NCI-H446 (cell line): ENCODE measurements at regions not wholly inside any gene's neighbourhood (a gene's known extent, or its start where the extent isn't known, plus 50 kb on each side); places are given as distances from the start of the nearest gene placed in this dataset.

ENCODE experiments used
- DNase-seq, 2 experiments: peaks; one replicate each; lab custom pipeline; 2025; lab: John Stamatoyannopoulos, UW

DNA sequence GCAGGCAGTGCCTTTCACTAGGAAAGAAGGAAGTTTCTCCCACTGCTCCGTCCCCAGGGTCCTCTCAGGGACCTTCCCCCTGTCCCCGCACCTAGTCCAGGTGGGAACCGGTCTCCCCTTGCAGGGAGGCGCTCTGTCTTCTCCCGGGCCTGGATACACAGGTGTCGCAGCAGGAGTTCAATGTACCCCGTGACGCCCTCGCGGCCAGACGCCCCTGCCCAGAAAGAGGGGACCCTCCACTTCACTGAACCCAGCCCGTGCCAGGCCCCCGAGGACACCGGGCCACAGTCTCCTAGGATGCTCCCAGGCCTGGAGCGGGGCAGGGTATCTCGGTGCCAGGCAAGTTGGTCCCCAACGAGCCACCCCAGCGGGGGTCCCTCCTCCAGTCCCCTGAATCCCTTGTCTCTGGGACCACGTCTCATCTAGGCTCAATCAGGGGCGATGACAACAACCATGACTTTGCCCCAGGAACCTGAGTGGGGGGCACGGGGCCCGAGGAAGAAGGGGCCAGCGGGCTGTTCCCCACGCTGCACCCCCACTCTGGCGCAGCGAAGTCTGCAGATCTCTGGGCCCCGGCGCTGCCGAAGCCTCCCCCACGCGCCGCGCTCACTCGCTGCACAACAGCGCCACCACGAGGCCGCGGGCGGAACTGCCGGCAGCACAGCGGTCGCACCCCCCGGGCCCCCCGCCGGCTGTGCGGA is 103.0 kb downstream of the EDN3 start:
- DNase-seq: peak in 1 of 2 experiments; percentile 61

DNA sequence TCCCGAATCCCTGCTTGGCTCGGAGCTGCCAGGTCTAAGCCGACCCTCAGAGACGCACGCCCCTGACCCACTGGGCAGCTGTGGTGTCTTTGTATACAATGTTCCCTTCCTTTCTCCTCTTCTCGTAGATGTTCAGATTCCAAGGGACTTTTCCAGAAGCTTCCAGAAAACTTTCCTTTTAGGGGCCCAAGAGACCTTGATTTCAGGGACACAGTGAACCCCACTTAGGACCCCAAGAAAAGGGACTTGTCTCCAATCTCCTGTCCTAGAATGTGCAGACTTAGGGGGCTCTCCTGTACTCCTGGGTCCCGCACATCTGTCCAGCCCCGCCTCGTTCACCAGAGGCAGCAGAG is 103.5 kb downstream of the EDN3 start:
- DNase-seq: no peak

DNA sequence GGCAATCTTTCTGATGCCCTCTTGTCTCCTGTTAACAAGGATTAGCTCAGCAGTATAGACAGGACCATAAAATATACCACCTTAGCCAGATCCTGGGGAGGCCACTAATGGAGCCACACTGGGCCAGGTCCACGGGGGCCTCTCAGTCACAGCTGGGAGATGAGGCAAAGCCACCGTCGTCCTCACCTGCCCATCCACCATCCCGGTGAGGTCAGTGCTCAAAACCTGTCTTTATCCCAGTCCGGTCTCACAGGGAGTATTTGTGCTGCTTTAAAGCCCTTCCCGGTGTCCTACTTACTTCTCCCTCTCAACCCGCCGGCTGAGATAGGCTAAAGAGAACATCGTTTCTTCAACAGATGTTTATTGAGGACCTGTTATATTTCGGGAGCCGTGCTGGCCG is 104.3 kb downstream of the EDN3 start:
- DNase-seq: no peak

DNA sequence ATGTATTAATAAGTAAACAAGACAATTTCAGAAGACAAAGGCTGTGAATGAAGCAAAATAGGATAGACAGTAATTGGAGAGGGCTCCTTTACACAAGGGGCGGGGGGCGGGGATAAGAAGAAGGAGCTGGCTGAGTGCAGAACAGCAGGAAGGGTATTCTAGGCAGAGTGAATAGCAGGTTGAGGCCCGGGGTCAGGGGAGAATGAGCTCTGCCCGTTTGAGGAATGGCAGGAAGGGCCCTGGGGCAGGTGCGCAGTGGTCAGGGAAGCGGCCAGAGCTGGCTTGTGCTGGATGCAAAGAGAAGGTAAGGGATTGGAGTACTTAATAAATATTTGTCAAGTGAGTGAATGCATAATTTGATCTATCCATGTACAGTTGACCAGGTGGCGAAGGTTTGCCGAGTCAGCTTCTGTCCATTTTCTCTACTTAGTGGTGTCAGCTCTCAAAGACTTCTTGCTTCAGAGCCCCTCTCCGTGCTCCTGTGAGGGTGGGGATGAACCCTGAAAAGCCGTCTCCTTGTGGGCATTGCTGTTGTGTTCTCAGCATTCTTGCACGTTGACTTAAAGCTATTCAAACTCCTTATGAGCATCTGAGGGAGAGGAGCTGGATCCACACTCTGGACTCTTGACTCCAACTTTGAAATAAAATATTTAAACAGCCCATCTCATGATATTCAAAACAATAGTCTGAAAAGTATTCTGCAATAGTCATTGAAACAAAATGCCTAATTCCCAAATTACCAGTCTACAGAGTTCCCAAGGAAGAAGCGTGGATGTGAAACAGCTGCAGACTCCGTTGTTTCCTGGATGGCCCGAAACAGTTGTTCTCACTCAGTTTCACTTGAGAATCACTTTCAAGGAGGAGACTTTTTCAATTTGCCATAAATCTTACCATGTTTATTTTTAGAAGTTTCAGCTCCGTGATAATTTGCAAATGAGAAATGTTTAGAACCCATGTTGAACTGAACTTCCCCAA is 105.1 kb downstream of the EDN3 start:
- DNase-seq: no peak

DNA sequence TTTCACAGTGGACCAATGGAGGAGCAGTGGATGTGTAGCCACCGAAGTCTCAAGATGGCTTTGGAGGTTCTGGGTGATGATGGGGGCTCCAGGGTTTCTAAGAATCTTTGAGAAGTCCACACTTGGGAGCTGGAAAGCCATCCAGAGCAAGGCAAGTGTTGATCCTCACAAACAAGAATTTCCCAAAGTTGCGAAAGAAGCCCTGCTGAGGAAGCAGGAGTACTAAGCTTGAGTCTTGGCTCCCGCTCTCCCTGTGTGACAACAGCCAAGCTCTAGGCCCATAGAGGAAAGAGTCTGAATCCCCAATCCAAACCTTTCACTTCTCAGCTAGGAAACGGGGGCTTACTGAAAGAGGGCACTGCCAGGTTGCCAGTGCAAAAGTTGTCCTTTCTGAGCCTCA is 106.0 kb downstream of the EDN3 start:
- no peak for DNase-seq

DNA sequence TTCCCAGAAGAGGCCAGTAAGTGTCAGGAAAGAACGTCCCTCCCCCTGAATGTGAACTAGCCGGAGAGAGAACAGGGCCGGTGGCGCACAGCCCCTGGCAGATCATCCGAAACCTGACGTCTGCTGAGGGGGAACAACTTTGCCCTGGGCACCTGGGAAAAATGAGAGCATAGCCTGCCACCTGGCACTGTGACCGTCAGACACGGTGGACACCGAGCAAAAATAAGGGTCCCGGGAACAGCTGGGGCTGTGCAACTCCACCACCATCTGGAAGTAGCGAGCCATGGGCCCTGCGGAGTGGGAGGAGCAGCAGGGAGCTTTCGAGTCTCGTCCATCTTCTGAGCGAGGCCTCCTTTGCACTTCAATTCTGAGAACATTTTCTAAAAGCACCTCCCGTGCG is 110.8 kb downstream of the EDN3 start:
- DNase-seq: no peak

DNA sequence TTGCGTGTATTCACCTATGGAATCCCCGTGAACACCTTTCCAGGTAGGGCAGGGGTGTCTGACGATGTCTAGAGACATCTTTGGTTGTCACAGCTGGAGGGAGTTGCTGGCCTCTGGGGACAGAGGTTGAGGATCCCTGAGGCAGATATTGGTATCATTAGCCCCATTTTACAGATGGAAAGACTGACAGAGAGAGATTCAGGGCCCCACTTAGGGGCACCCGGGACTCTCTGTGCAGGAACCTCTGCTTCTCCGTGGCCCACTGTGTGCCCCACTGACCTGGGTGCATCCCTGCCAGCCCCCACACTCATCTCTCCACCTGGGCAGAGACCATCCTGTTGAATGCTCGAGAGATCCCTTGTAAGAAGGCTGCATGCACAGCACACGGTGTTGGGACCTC is 111.2 kb downstream of the EDN3 start:
- no peak for DNase-seq

DNA sequence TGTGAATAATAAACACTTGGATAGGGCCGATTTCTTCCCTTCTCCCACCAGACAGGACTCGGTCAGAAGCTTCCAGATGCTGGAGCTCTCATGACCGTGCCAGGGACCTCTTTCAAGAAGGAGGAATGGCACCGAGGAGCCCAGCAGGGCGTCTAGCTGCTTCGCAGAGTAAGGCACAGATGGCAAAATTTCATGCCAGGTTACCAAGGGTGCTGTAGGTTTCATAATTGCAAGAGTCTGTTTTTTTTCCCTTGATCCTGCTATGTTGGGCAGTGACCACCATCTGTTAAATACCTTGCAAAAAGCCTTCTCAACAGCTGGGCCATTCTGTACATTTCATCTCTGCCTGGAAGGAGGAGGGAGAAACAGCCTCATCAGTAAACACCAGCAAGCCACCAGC is 111.8 kb downstream of the EDN3 start:
- DNase-seq: peak; percentile 64 to 92

DNA sequence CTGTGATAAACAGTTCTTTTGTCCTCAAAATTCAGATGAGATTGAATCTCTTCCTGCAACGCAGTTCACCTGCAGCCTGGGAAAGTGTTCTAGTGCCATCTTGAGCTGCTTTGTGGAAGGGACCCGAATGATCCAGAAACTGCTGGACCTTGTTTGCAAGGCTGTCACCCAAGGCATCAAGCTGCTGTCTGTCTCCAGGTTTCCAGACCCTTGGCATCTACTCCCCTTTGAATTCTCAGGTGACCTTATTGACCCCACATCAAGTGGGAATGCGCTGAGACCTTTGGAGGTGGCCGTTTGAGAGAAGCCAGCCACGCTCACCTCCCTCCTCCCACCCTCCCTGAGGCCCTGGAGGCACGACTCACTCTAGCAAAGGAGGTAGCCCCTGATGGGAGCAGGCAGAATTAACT is 112.5 kb downstream of the EDN3 start:
- DNase-seq: no peak

DNA sequence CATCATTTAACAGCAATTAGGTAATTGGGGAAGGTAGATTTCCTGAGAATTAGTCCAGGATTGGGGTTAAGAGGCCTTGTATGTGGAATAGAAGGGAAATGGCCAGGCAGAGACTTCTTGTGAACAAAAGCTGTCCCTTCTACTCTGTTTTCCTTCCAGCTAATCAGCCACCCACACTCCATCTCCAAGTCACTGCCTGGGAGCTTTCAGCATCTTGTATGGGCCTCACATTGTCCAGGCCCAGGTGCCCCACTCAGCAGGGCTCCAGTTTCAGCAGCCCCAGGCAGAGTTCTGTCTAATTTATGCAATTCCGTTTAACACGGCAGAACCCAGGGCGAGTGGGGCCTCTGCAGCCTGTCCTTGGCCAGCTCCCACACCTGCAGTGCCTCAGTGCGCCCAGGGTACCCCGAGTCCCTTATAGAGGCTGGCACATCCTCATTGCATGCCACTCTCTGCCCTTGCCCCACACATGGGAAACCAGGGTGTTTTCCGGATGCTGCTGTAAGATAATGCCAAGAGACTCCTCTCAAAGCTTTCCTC is 113.0 kb downstream of the EDN3 start:
- no peak for DNase-seq

DNA sequence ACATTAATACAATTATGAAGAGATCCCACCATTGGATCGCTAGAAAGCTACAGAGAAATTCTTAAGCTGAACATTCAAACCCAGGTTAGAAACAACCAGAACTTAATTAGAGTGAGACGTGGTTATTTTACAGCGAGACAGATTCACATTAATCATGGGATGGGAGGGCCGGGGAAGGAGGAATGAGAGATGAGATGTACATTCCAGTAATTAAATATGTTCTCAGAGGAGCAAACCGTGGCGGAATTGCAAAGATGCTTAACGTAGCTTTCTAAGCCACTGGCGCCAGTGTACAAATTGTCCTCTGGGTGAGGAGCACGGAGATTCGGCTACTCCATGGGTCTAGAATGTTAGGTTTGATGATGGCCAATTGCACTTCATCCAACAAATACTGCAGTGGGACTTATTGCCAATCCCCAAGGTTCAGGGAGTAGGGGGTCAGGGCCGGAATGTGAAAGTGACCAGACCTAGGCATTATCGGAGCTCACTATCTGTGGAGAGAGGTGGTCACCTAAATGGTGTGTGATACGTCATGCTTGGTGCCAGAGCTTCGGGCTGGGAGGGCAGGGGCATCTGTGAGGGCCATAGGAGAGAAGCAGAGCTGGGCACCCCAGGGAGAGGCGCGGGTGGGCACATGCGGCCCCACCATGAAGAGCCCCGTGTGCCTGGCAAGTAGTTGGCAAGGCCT is 114.7 kb downstream of the EDN3 start:
- no peak for DNase-seq

DNA sequence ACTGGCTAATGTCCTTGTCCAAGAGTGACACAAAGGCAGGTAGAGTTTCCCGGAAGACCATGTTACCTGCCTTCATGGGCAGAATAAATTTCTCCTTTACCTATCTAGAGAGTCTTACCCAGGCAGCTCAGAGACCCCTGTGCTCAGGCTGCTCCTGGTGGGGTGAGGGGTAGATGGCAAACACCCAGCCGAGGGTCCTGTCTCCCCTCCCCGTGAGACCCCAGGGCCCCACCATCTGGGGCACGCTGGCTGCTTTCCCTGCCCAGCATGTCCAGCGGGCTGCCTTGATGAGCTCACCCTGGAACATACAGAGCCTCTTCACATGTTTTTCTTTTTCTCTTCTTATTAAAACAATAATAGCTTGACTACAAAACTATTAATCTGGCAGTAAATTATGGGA is 116.5 kb downstream of the EDN3 start:
- no peak for DNase-seq

DNA sequence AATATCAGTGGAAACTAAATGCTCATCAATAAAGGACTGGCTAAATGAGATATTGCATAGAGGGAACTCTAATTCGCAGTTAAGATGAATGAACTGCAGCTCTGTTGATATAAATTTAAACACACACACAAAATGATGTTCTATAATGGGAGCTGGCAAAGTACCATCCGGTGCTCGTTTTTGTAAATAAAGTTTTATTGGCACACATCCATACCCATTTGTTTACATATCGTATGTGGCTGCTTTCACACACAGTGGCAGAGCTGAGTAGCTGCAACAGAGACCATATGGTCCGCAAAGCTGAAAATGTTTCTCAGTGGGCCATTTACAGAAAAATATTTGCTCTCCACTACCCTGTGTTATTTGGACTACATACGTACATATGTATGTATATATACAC is 120.7 kb downstream of the EDN3 start:
- peak in 1 of 2 experiments; percentile 35 for DNase-seq

DNA sequence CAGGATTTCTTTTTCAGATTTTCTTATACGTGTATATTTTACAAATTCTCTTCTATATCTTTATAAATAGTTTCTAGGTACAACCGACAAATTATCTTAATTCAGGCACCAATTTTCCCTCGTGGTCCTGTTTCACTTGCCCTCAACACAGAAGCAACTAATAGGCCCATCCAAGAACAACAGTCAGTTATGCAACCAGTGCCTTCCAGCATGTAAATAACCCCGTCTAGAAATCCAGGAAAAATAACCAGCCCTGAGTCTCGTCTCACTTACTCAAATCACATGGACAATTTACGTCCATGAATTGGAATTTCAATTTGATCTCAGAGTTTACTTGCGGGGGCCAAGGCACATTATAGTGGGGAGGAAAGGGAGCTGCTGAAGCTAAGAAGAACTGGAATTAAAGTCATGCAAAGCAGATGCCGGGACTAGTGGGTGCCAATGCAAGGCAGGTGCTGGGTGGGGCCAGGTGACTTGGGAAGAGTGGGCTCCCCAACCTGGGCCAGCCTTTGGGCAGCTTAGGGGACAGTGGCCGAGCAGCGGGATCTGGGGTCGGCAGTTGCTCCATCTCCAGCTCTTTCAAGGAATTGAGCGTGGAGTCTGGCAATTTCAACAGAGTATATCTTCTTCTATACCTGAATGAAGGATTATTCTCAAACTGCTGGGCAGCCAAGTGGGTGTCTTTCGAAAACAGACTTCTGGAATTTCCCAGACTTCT is 121.7 kb downstream of the EDN3 start:
- DNase-seq: no peak

DNA sequence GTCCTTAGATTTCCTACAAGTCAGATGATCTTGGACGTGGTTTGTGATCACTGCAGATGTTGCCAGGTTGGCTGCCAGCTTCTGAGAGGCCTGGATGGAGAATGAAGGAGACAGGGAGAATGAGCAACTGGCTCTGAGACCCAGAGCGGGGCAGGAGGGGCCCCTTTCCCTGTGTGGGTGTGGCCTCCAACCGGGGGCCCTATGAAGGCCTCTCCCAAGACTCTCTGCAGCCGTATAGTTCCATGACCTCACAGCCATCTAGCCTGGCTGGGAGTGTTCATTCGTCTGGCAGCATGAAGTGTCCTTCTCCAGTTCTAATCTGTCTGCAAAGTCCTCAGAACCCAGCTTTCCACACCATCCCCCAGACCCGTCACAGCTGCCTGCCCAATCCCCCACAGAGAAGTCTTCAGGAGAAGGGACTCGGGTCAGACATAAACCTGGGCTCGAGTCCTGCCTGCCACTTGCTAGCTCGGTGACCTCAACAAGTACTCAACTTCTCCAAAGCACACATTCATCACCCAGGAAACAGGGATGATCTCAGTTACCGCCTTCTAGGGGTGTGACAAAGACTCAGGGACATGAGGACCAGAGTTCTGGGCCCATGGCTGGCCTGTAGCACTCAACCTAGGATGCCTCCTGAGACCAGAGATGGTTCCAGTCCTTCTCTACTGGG is 122.6 kb downstream of the EDN3 start:
- DNase-seq: no peak

DNA sequence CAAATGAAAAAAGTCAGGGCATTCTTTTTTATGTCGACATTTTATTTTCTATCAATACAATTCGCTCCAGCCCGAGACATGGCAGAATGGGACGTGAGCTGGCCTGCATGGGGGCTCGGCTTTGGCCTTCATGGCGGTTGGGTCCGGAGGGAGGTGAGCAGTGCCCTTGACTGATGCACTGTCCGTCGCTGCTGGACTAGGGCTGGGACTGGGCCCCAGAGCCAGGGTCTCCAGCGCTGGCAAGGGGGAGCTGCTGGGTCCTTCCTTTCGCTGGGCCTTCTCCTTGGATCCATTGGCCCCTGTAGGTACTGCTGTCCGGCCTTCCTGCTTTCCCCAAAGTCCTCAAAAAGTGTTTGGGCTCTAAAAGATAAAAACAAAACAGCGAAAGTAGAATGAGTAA is 124.6 kb downstream of the EDN3 start:
- no peak for DNase-seq

DNA sequence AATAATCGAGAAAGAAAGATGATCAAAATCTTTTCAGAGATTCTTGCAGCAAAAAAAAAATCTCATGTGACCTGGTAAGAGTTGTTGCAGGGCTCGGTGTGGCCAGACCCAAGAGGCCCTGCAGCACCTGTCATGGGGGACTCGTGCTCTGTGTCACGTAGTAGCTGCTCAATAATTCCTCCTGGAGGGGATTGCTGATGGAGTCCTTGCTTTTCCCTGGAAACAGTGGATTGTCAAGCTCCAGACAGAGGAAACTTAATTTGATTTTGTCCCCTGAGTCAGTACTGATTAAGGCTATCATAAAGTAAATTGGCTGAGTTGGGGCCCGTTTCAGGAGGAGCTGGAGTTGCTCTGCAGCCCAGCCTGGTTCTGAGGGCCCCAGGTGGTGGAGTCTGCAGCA is 125.2 kb downstream of the EDN3 start:
- no peak for DNase-seq

DNA sequence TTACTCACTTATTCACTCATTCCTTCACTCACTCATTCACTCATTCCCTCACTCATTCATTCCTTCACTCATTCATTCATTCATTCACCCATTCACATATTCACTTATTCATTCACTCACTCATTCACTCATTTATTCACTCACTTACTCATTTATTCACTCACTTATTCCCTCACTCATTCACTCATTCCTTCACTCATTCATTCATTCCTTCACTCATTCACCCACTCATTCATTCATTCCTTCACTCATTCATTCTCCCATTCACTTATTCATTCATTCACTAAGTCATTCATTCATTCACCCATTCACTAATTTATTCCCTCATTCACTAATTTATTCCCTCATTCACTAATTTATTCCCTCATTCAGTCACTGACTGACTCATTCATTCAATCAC is 127.6 kb downstream of the EDN3 start:
- no peak for DNase-seq

DNA sequence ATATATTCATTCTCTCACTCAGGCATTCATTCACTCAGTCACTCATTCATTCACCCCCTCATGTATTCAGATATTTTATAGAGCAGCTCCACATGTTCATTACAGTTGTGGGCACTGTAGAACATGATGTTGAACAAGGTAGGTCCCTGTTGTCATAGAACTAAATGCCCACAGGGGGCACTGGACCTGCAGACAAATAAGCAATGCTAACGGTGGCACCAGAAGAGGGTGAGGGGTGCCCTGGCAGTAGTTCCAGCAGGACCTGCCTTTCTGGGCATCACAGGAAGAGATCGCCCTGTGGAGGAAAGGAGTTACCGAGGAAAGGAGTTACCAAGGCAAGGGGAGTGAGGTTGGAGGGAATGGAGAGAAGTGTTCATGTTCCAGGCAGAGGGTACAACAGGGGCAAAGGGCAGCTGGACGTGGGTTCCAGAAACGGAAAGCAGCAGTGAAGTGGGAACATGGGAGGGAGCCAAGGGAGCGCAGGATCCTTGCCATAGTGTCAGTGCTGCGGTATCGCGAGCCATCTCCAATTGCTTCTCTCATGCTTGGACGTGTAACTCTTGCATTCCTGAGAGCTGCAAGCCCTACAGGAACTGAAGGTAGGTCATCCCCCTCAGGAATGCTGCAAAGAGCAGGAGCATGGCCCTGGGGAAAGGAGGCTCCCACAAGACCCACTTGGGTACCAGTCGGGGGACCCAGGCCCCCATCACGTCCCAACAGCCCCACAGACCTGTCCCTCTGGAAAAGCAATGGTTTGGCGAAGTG is 128.2 kb downstream of the EDN3 start:
- DNase-seq: no peak

DNA sequence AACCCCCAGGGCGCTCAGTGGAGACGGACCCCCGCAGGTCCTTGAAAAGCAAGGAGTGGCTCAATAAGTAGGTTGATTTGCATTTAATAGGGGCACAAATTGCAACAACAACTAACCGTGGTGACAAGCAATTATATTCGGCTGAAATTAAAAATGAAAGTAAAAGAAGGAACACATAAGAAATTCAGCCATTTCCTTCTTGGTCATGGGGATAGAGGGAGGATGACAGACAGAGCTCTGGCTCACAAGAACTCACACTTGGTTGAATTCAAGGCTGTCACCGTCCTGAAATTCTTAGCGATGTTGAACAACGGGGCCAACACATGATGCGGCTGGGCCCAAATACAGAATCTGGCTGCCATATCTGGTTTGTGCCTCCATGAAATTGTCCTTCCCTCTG is 129.0 kb downstream of the EDN3 start:
- DNase-seq: no peak

DNA sequence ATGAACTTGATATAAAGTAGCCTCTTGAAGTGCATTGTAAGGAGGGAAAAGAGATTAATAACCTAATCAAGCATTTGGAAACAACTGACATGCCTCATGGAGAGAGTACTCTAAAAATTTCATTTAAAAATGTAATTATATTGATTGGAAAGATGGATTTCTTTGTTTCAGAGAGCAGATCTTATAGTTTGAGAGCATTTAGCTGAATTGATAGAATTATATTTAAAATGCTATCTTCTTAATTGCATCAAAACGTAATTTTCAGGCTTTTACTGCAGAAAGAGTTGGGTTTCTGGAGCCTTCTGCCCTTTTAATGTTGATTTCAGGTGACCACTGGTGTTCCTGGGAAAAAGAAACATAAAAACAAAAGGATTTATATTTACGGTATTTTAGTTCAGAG is 130.6 kb downstream of the EDN3 start:
- no peak for DNase-seq
